ENCODE measurements at regions not wholly inside any gene's neighbourhood (a gene's known extent, or its start where the extent isn't known, plus 50 kb on each side); places are given as distances from the start of the nearest gene placed in this dataset.

- no peak overlapping the region for H3K4me2 ChIP-seq (ENCODE audit: low read length)
- H4K20me1 ChIP-seq (ENCODE audit: low read length) = no peaks in the 10 kb centered on the region
- no peak overlapping the region for H3K9ac ChIP-seq (ENCODE audit: low read length)
- CTCF ChIA-PET = no interaction called here
- H3K27me3 ChIP-seq (ENCODE audit: low read length) = peaks cover 19% of the 10 kb centered on the region
- H3K79me2 ChIP-seq (ENCODE audit: low read length) = no peaks in the 10 kb centered on the region
- H3K36me3 ChIP-seq (ENCODE audit: low read depth, low read length) = no peaks in the 10 kb centered on the region
- no peak for ATAC-seq
- no TSS peak for BruUV-seq (replicated peaks)
- no peaks in the 10 kb centered on the region for H3F3A ChIP-seq (ENCODE audit: low read length, unreplicated experiment)
- no peak overlapping the region for H3K27ac ChIP-seq (ENCODE audit: low read length)
- H3K4me3 ChIP-seq (ENCODE audit: low read length) = no peak overlapping the region
- H3K9me3 ChIP-seq (ENCODE audit: low read length) = no peaks in the 10 kb centered on the region; the same call in 1 of the 2 replicates
- intact Hi-C loops (cut with micrococcal nuclease) = no loop called here
- no peaks in the 10 kb centered on the region for H3K9me2 ChIP-seq (replicated peaks; ENCODE audit: low read length)
- POLR2A ChIA-PET (ENCODE audit: unreplicated experiment) = no interaction called here
- no peak overlapping the region for H2AFZ ChIP-seq (ENCODE audit: low read length)
- TF ChIP-seq CTCF (conservative IDR thresholded peaks at IDR 0.05; ENCODE audit: low read depth, low read length) = no peak
- TF ChIP-seq EZH2phosphoT487 (IDR thresholded peaks at IDR 0.05; ENCODE audit: borderline replicate concordance, low read length) = no peak
- no peak for TF ChIP-seq EZH2 (IDR thresholded peaks at IDR 0.05; ENCODE audit: low read length, unreplicated experiment)
- no peak for DNase-seq
- H3K4me1 ChIP-seq (ENCODE audit: insufficient read depth, low read length) = no peaks in the 10 kb centered on the region
Measured at GRCh38 chr6:18550119-18550518, 163.0 kb downstream of the RNF144B start.

GRCh38 chr6:18551228-18551627, 164.1 kb downstream of the RNF144B start:
- Histone ChIP-seq H3F3A (ENCODE audit: low read length, unreplicated experiment) (no peaks in the 10 kb centered on the region), H3K9me3 (ENCODE audit: low read length) (no peaks in the 10 kb centered on the region; the same call in 1 of the 2 replicates), H4K20me1 (ENCODE audit: low read length) (no peaks in the 10 kb centered on the region), H3K4me1 (ENCODE audit: insufficient read depth, low read length) (no peaks in the 10 kb centered on the region), H3K9me2 (replicated peaks; ENCODE audit: low read length) (no peaks in the 10 kb centered on the region), H3K79me2 (ENCODE audit: low read length) (no peaks in the 10 kb centered on the region), H3K4me3 (ENCODE audit: low read length) (no peak overlapping the region), H3K36me3 (ENCODE audit: low read depth, low read length) (no peaks in the 10 kb centered on the region), H2AFZ (ENCODE audit: low read length) (no peak overlapping the region), H3K9ac (ENCODE audit: low read length) (no peak overlapping the region), H3K27ac (ENCODE audit: low read length) (no peak overlapping the region), H3K27me3 (ENCODE audit: low read length) (peaks cover 31% of the 10 kb centered on the region), H3K4me2 (ENCODE audit: low read length) (no peak overlapping the region)
- intact Hi-C loops (cut with micrococcal nuclease) = no loop called here
- CTCF ChIA-PET = no interaction called here
- BruUV-seq (replicated peaks) = no TSS peak
- POLR2A ChIA-PET (ENCODE audit: unreplicated experiment) = no interaction called here
- ATAC-seq (no peak; the same call in 1 of the 2 replicates), DNase-seq (peak; percentile 33)
- TF ChIP-seq EZH2 (IDR thresholded peaks at IDR 0.05; ENCODE audit: low read length, unreplicated experiment) (no peak), CTCF (conservative IDR thresholded peaks at IDR 0.05; ENCODE audit: low read depth, low read length) (no peak), EZH2phosphoT487 (IDR thresholded peaks at IDR 0.05; ENCODE audit: borderline replicate concordance, low read length) (no peak)

GRCh38 chr6:18555750-18556149, 168.6 kb downstream of the RNF144B start:
- Histone ChIP-seq H3K4me2 (ENCODE audit: low read length) (no peak overlapping the region), H3K9me2 (replicated peaks; ENCODE audit: low read length) (no peaks in the 10 kb centered on the region), H3K9me3 (ENCODE audit: low read length) (no peaks in the 10 kb centered on the region; the same call in 1 of the 2 replicates), H3F3A (ENCODE audit: low read length, unreplicated experiment) (no peaks in the 10 kb centered on the region), H3K4me3 (ENCODE audit: low read length) (no peak overlapping the region), H3K79me2 (ENCODE audit: low read length) (no peaks in the 10 kb centered on the region), H3K4me1 (ENCODE audit: insufficient read depth, low read length) (no peaks in the 10 kb centered on the region), H4K20me1 (ENCODE audit: low read length) (no peaks in the 10 kb centered on the region), H2AFZ (ENCODE audit: low read length) (no peak overlapping the region), H3K36me3 (ENCODE audit: low read depth, low read length) (no peaks in the 10 kb centered on the region), H3K27me3 (ENCODE audit: low read length) (peaks cover 47% of the 10 kb centered on the region), H3K9ac (ENCODE audit: low read length) (no peak overlapping the region), H3K27ac (ENCODE audit: low read length) (no peak overlapping the region)
- TF ChIP-seq EZH2phosphoT487 (IDR thresholded peaks at IDR 0.05; ENCODE audit: borderline replicate concordance, low read length) (no peak), EZH2 (IDR thresholded peaks at IDR 0.05; ENCODE audit: low read length, unreplicated experiment) (no peak), CTCF (conservative IDR thresholded peaks at IDR 0.05; ENCODE audit: low read depth, low read length) (no peak)
- no TSS peak for BruUV-seq (replicated peaks)
- intact Hi-C loops (cut with micrococcal nuclease) = no loop called here
- ChIA-PET CTCF (no interaction called here), POLR2A (ENCODE audit: unreplicated experiment) (no interaction called here)
- ATAC-seq (no peak), DNase-seq (no peak)

Measured in PC-3 (cell line).